B cell (primary cell): ENCODE measurements at regions not wholly inside any gene's neighbourhood (a gene's known extent, or its start where the extent isn't known, plus 50 kb on each side); places are given as distances from the start of the nearest gene placed in this dataset.

Experiments used
- ATAC-seq: fragments of 200-7000 bp; cut with Tn5 transposase; one replicate; pipeline ENCODE4 v1.10.0; 2021; ENCODE audit warnings: low read depth, mild to moderate bottlenecking, moderate number of reproducible peaks, moderate library complexity
- CTCF ChIA-PET: fragments of 350-600 bp; sonication (Branson Sonifier 250); formaldehyde crosslinking; loops from one replicate; lab custom pipeline; 2021; ENCODE audit warnings: antibody characterized with exemption, inconsistent platforms; lab: Charles Lee
- POLR2A ChIA-PET: fragments of 350-600 bp; sonication (Branson Sonifier 250); formaldehyde crosslinking; loops from one replicate; lab custom pipeline; 2021; ENCODE audit warnings: antibody characterized with exemption; lab: Charles Lee
- DNase-seq: peaks from one replicate; pipeline ENCODE4 v3.0.0; 2013
- H2AFZ ChIP-seq: 2 replicates; pipeline ENCODE4 v1.6.1; 2012; ENCODE audit warnings: mild to moderate bottlenecking, low read depth, low read length; ENCODE audit not compliant: insufficient read depth, poor library complexity, severe bottlenecking
- H3K27ac ChIP-seq, 2 donors: 1 replicate in 1 of 2; 2 replicates in 1 of 2; pipeline ENCODE4 v1.5.1; 2012 to 2013; ENCODE audit warnings: low read length in 2 of 2, mild to moderate bottlenecking in 2 of 2, moderate library complexity in 1 of 2
- H3K27me3 ChIP-seq, 4 experiments: fragments of 200-600 bp in 1 of 4; sonication (generic) in 1 of 4; replicated peaks in 1 of 4; 1 replicate in 2 of 4; 2 replicates in 2 of 4; pipeline versions ENCODE4 v1.6.1 to v1.7.0; 2013 to 2016; ENCODE audit warnings: low read length in 3 of 4, mild to moderate bottlenecking in 2 of 4, mixed read lengths in 1 of 4, moderate library complexity in 1 of 4; ENCODE audit not compliant: insufficient read depth in 4 of 4, control insufficient read depth in 3 of 4; ENCODE audit errors: control extremely low read depth in 1 of 4
- H3K36me3 ChIP-seq, 2 experiments: replicated peaks in 1 of 2; 1 replicate in 1 of 2; 2 replicates in 1 of 2; pipeline versions ENCODE4 v1.6.1 to v1.7.1; 2013; ENCODE audit warnings: low read length in 1 of 2; ENCODE audit not compliant: insufficient read depth in 2 of 2, control insufficient read depth in 1 of 2; ENCODE audit errors: control extremely low read depth in 1 of 2, extremely low read depth in 1 of 2
- H3K4me1 ChIP-seq, 2 donors: fragments of 200-600 bp in 1 of 2; sonication (generic) in 1 of 2; 1 replicate in 1 of 2; 2 replicates in 1 of 2; pipeline versions ENCODE4 v1.5.1 to v1.6.1; 2013 to 2017; ENCODE audit warnings: low read length in 2 of 2; ENCODE audit not compliant: control insufficient read depth in 2 of 2, insufficient read depth in 2 of 2
- H3K4me2 ChIP-seq: replicated peaks from 2 replicates; pipeline ENCODE3; 2012; ENCODE audit warnings: mild to moderate bottlenecking, low read depth, low read length; ENCODE audit not compliant: poor library complexity, severe bottlenecking
- H3K4me3 ChIP-seq, 5 experiments: fragments of 200-600 bp in 1 of 5; sonication (generic) in 1 of 5; 1 replicate in 3 of 5; 2 replicates in 2 of 5; pipeline versions ENCODE4 v1.5.1 to v1.7.0; 2011 to 2016; ENCODE audit warnings: low read length in 4 of 5, mild to moderate bottlenecking in 4 of 5, low read depth in 2 of 5, control low read depth in 1 of 5, moderate library complexity in 1 of 5; ENCODE audit not compliant: insufficient read depth in 1 of 5; ENCODE audit errors: control extremely low read depth in 1 of 5, extremely low read depth in 1 of 5
- H3K79me2 ChIP-seq: fragments of 200-600 bp; sonication (generic); one replicate; pipeline ENCODE4 v1.6.0; 2016; ENCODE audit warnings: low read length; ENCODE audit not compliant: control insufficient read depth, insufficient read depth
- H3K9ac ChIP-seq: fragments of 200-600 bp; sonication (generic); 2 replicates; pipeline ENCODE4 v1.6.1; 2017; ENCODE audit warnings: mild to moderate bottlenecking, low read length, moderate library complexity
- H3K9me3 ChIP-seq, 3 donors: one replicate each; pipeline versions ENCODE4 v1.6.1 to v1.7.1; 2013; ENCODE audit warnings: low read length in 2 of 3; ENCODE audit not compliant: control insufficient read depth in 2 of 3, insufficient read depth in 1 of 3; ENCODE audit errors: control extremely low read depth in 1 of 3
- H4K20me1 ChIP-seq: 2 replicates; pipeline ENCODE4 v1.6.0; 2012; ENCODE audit warnings: mild to moderate bottlenecking, low read length; ENCODE audit not compliant: insufficient read depth, control insufficient read depth, poor library complexity, severe bottlenecking
- H3K27ac Mint-ChIP-seq: one replicate; pipeline ENCODE4 v1.8.0; 2021; ENCODE audit warnings: mixed read lengths
- H3K27me3 Mint-ChIP-seq: one replicate; pipeline ENCODE4 v1.8.0; 2021; ENCODE audit warnings: mixed read lengths
- H3K4me1 Mint-ChIP-seq: one replicate; pipeline ENCODE4 v1.8.0; 2021; ENCODE audit warnings: mixed read lengths
- H3K4me3 Mint-ChIP-seq: one replicate; pipeline ENCODE4 v1.8.0; 2021; ENCODE audit warnings: mixed read lengths
- H3K9me3 Mint-ChIP-seq: one replicate; pipeline ENCODE4 v1.8.0; 2022; ENCODE audit warnings: mixed read lengths; ENCODE audit not compliant: insufficient read depth
- CTCF ChIP-seq: fragments of 200-600 bp; IDR thresholded peaks from one replicate; pipeline ENCODE4 v1.8.0; 2022; ENCODE audit warnings: antibody characterized with exemption, mild to moderate bottlenecking
- EZH2 ChIP-seq: IDR thresholded peaks from 2 replicates; pipeline ENCODE4 v1.6.1; 2012; ENCODE audit warnings: borderline replicate concordance, low read depth, mild to moderate bottlenecking, moderate library complexity, low read length; ENCODE audit not compliant: insufficient read depth, poor library complexity, severe bottlenecking
- WGBS: methylation state at CpG from one replicate; pipeline ENCODE4 v1.1.5; 2013; ENCODE audit warnings: missing lambda C conversion rate; ENCODE audit not compliant: insufficient coverage; 5-methylcytosine and 5-hydroxymethylcytosine counted together
- intact Hi-C: fragments of 100-400 bp; cut with micrococcal nuclease; formaldehyde crosslinking; loops from one replicate; pipeline ENCODE4 v1.10.0; 2022

DNA sequence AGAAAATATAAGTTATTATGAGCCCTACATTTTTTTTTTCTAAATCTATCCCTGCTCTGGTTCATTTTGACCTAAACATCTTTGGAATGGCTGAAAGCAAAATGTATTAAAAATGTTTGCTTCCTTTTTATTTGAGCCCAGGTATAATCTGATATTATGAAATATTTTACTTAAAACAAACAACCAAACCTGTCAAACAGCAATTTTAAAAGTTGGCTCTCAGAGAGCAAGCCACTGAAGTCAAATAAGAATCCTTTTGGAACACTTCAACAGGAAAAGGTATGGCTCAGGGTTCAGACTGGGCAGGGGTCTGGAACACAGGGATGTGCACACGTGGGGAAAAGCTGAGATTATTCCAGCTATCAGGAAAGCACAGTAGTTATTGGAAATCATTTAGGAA, 782.9 kb downstream of the CCSER2 start:
- H3K27ac ChIP-seq = no peak overlapping the region
- intact Hi-C loops = no loop called here
- H3K4me3 Mint-ChIP-seq = no peak overlapping the region
- H3K4me1 ChIP-seq = no peaks in the 10 kb centered on the region
- no peak overlapping the region for H3K9ac ChIP-seq
- H3K79me2 ChIP-seq = no peaks in the 10 kb centered on the region
- no peaks in the 10 kb centered on the region for H3K27me3 ChIP-seq
- no peaks in the 10 kb centered on the region for H4K20me1 ChIP-seq
- no peak overlapping the region for H3K4me2 ChIP-seq
- ATAC-seq = no peak
- no peak overlapping the region for H3K27ac Mint-ChIP-seq
- no peaks in the 10 kb centered on the region for H3K9me3 Mint-ChIP-seq
- CTCF ChIA-PET = no interaction called here
- H3K4me1 Mint-ChIP-seq = no peaks in the 10 kb centered on the region
- no peak overlapping the region for H2AFZ ChIP-seq
- peaks cover 0 to 6% (median 0%) of the 10 kb centered on the region in 3 donors for H3K9me3 ChIP-seq
- 60% methylated on average over 1 of the region's 1 CpG for WGBS
- H3K36me3 ChIP-seq = no peaks in the 10 kb centered on the region
- TF ChIP-seq EZH2 (no peak), CTCF (no peak)
- H3K27me3 Mint-ChIP-seq = no peaks in the 10 kb centered on the region
- DNase-seq = no peak
- no peak overlapping the region for H3K4me3 ChIP-seq
- POLR2A ChIA-PET = no interaction called here

- WGBS = 93% methylated on average over 2 of the region's 3 CpGs
- TF ChIP-seq EZH2 = no peak
- no peak for TF ChIP-seq CTCF
- H3K27ac Mint-ChIP-seq = no peak overlapping the region
- no peak overlapping the region for H2AFZ ChIP-seq
- H3K36me3 ChIP-seq = no peaks in the 10 kb centered on the region
- no peak overlapping the region for H3K4me3 ChIP-seq
- no peaks in the 10 kb centered on the region for H4K20me1 ChIP-seq
- ATAC-seq (no peak), DNase-seq (no peak)
- H3K27ac ChIP-seq = no peak overlapping the region
- H3K4me1 Mint-ChIP-seq = no peaks in the 10 kb centered on the region
- no peaks in the 10 kb centered on the region for H3K9me3 Mint-ChIP-seq
- ChIA-PET POLR2A (no interaction called here), CTCF (no interaction called here)
- no peaks in the 10 kb centered on the region for H3K27me3 ChIP-seq
- H3K79me2 ChIP-seq = no peaks in the 10 kb centered on the region
- no peak overlapping the region for H3K9ac ChIP-seq
- H3K9me3 ChIP-seq = peaks cover 0 to 2% (median 0%) of the 10 kb centered on the region in 3 donors
- intact Hi-C loops = no loop called here
- H3K4me1 ChIP-seq = no peaks in the 10 kb centered on the region
- H3K4me3 Mint-ChIP-seq = no peak overlapping the region
- no peaks in the 10 kb centered on the region for H3K27me3 Mint-ChIP-seq
- no peak overlapping the region for H3K4me2 ChIP-seq
These were observed 796.2 kb downstream of the CCSER2 start for GRCh38 chr10:85124603-85125051.
